ENCODE measurements at regions not wholly inside any gene's neighbourhood (a gene's known extent, or its start where the extent isn't known, plus 50 kb on each side); places are given as distances from the start of the nearest gene placed in this dataset.

GRCh38 chr14:82720946-82721345, 1187.3 kb upstream of the SEL1L start:
- intact Hi-C loops (cut with micrococcal nuclease) (no loop called here), dilution Hi-C loops (cut with MboI; ENCODE audit: extremely low pct_ligation_motif_present, low sequenced_read_pairs) (no loop called here)
- H3K9me3 ChIP-seq (replicated peaks; ENCODE audit: control insufficient read depth, insufficient read depth, low read length) = no peaks in the 10 kb centered on the region
- FAIRE-seq (no peak), DNase-seq (ENCODE audit: low read depth, low spot score) (no peak)
- no peaks in the 10 kb centered on the region for H3K79me2 ChIP-seq (ENCODE audit: control insufficient read depth, insufficient read depth, low read length)
- TF ChIP-seq JUN (IDR thresholded peaks at IDR 0.05; ENCODE audit: borderline replicate concordance, insufficient read depth, insufficient read length, low read depth) (no peak), MYC (IDR thresholded peaks at IDR 0.05; ENCODE audit: low read depth, low read length) (no peak), MAX (IDR thresholded peaks at IDR 0.05; ENCODE audit: insufficient read depth, insufficient read length) (no peak), GATA2 (IDR thresholded peaks at IDR 0.05; ENCODE audit: insufficient read depth, insufficient read length, low read depth, low read length) (no peak), POLR2AphosphoS5 (IDR thresholded peaks at IDR 0.05; ENCODE audit: insufficient read depth, low read depth, low read length) (no peak), POLR2A (IDR thresholded peaks at IDR 0.05; ENCODE audit: low read depth, low read length) (no peak)
- TF ChIP-seq, protein P1, sequence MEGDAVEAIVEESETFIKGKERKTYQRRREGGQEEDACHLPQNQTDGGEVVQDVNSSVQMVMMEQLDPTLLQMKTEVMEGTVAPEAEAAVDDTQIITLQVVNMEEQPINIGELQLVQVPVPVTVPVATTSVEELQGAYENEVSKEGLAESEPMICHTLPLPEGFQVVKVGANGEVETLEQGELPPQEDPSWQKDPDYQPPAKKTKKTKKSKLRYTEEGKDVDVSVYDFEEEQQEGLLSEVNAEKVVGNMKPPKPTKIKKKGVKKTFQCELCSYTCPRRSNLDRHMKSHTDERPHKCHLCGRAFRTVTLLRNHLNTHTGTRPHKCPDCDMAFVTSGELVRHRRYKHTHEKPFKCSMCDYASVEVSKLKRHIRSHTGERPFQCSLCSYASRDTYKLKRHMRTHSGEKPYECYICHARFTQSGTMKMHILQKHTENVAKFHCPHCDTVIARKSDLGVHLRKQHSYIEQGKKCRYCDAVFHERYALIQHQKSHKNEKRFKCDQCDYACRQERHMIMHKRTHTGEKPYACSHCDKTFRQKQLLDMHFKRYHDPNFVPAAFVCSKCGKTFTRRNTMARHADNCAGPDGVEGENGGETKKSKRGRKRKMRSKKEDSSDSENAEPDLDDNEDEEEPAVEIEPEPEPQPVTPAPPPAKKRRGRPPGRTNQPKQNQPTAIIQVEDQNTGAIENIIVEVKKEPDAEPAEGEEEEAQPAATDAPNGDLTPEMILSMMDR (IDR thresholded peaks at IDR 0.05; ENCODE audit: extremely low read depth in 1 of 2, insufficient read depth in 1 of 2, low read depth in 1 of 2, low read length in 2 of 2) = no peak
- H3K27me3 ChIP-seq (ENCODE audit: control insufficient read depth in 2 of 2, insufficient read depth in 2 of 2, low read length in 2 of 2) = no peaks in the 10 kb centered on the region
- no peak overlapping the region for H2AFZ ChIP-seq (ENCODE audit: low read depth, low read length)
- no TSS peak for BruUV-seq (replicated peaks)
- no peak overlapping the region for H3K9ac ChIP-seq (replicated peaks; ENCODE audit: extremely low read depth, insufficient read depth, low read length)
- ChIA-PET POLR2A (no interaction called here), CTCF (no interaction called here)
- no peaks in the 10 kb centered on the region for H3K36me3 ChIP-seq (ENCODE audit: control insufficient read depth in 2 of 2, extremely low read depth in 1 of 2, insufficient read depth in 2 of 2, low read length in 2 of 2)
- H4K20me1 ChIP-seq (replicated peaks; ENCODE audit: control insufficient read depth, extremely low read depth, insufficient read depth, low read length) = no peaks in the 10 kb centered on the region
- no peaks in the 10 kb centered on the region for H3K9me1 ChIP-seq (replicated peaks; ENCODE audit: control insufficient read depth, extremely low read depth, insufficient read depth, low read length)
- no peak overlapping the region for H3K4me3 ChIP-seq (replicated peaks in 1 of 3; ENCODE audit: insufficient read depth in 1 of 3, low read depth in 1 of 3, low read length in 3 of 3)
- H3K27ac ChIP-seq (ENCODE audit: insufficient read depth, low read depth, low read length) = no peak overlapping the region
- H3K4me2 ChIP-seq (ENCODE audit: insufficient read depth, low read length) = no peak overlapping the region
- no peaks in the 10 kb centered on the region for H3K4me1 ChIP-seq (ENCODE audit: control insufficient read depth, extremely low read depth, insufficient read depth, low read length)

DNA sequence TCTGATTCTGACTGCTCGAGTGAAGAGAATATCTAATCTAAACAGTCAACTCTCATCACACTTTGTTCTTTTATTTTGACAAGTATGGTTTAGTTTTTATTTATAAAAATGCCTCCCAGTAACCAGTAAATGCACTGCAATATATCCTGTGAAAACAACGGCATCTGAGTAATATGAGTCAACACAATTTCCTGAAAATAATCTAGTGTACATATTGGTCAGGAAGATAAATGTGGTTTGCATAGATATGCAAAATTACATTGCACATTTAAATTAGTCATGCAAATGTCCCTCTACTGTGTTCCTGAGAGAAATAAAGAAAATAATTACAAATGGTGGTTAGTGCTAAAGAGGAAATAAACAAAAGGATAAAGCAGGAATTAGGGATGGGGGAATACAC, 1190.7 kb upstream of the SEL1L start:
- CTCF ChIA-PET = no interaction called here
- FAIRE-seq = no peak
- POLR2A ChIA-PET = no interaction called here
- H3K9me1 ChIP-seq (replicated peaks; ENCODE audit: control insufficient read depth, extremely low read depth, insufficient read depth, low read length) = no peaks in the 10 kb centered on the region
- intact Hi-C loops (cut with micrococcal nuclease) (no loop called here), dilution Hi-C loops (cut with MboI; ENCODE audit: extremely low pct_ligation_motif_present, low sequenced_read_pairs) (no loop called here)
- H3K27ac ChIP-seq (ENCODE audit: insufficient read depth, low read depth, low read length) = no peak overlapping the region
- H3K79me2 ChIP-seq (ENCODE audit: control insufficient read depth, insufficient read depth, low read length) = no peaks in the 10 kb centered on the region
- H3K4me1 ChIP-seq (ENCODE audit: control insufficient read depth, extremely low read depth, insufficient read depth, low read length) = no peaks in the 10 kb centered on the region
- H3K27me3 ChIP-seq (ENCODE audit: control insufficient read depth in 2 of 2, insufficient read depth in 2 of 2, low read length in 2 of 2) = no peaks in the 10 kb centered on the region
- no peaks in the 10 kb centered on the region for H3K9me3 ChIP-seq (replicated peaks; ENCODE audit: control insufficient read depth, insufficient read depth, low read length)
- TF ChIP-seq POLR2AphosphoS5 (IDR thresholded peaks at IDR 0.05; ENCODE audit: insufficient read depth, low read depth, low read length) = no peak
- TF ChIP-seq MYC (IDR thresholded peaks at IDR 0.05; ENCODE audit: low read depth, low read length) = no peak
- TF ChIP-seq FOS (IDR thresholded peaks at IDR 0.05; ENCODE audit: borderline replicate concordance, insufficient read depth, low read length) = no peak
- no peak for TF ChIP-seq GATA2 (IDR thresholded peaks at IDR 0.05; ENCODE audit: insufficient read depth, insufficient read length, low read depth, low read length)
- TF ChIP-seq, protein P1 (IDR thresholded peaks at IDR 0.05; ENCODE audit: extremely low read depth in 1 of 2, insufficient read depth in 1 of 2, low read depth in 1 of 2, low read length in 2 of 2) = no peak
- H4K20me1 ChIP-seq (replicated peaks; ENCODE audit: control insufficient read depth, extremely low read depth, insufficient read depth, low read length) = no peaks in the 10 kb centered on the region
- no peak overlapping the region for H3K4me2 ChIP-seq (ENCODE audit: insufficient read depth, low read length)
- no peak overlapping the region for H3K4me3 ChIP-seq (replicated peaks in 1 of 3; ENCODE audit: insufficient read depth in 1 of 3, low read depth in 1 of 3, low read length in 3 of 3)
- H3K36me3 ChIP-seq (ENCODE audit: control insufficient read depth in 2 of 2, extremely low read depth in 1 of 2, insufficient read depth in 2 of 2, low read length in 2 of 2) = no peaks in the 10 kb centered on the region
- no peak overlapping the region for H3K9ac ChIP-seq (replicated peaks; ENCODE audit: extremely low read depth, insufficient read depth, low read length)
- BruUV-seq (replicated peaks) = no TSS peak
- H2AFZ ChIP-seq (ENCODE audit: low read depth, low read length) = no peak overlapping the region
- peak; percentile 5 for DNase-seq (ENCODE audit: low read depth, low spot score)
